ENCODE measurements at regions not wholly inside any gene's neighbourhood (a gene's known extent, or its start where the extent isn't known, plus 50 kb on each side); places are given as distances from the start of the nearest gene placed in this dataset.
"Not testable (repeated sequence)": the region's sequence is repeated elsewhere in the genome, so short reads cannot be mapped to it uniquely, and the experiment has no call there.

DNA sequence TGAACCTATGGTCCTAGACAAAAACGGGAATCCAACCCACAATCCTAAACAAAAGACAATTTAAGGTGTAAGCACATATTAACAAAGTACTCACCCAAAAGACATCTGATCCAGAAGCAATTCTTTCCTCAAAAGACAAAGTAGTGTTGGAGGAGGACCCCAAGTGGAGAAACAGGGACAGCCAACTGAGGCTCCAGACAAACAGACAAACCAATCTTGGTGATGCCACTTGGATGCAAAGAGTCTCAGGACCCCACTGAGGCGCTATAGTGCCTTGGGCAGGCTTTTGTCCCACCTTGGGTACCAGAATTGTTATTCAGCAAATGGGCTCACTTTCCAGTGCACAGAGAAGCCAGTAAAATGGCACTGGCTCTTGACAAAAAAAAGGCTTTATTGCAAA is 613.8 kb downstream of the DIPK2A start:
- H3K4me1 Mint-ChIP-seq = no peaks in the 10 kb centered on the region
- no peaks in the 10 kb centered on the region for H3K27me3 Mint-ChIP-seq
- ATAC-seq (no peak), DNase-seq (no peak)
- H3K9me3 ChIP-seq (ENCODE audit: control insufficient read depth, low read length, poor library complexity, severe bottlenecking) = no peaks in the 10 kb centered on the region
- no peaks in the 10 kb centered on the region for H3K36me3 Mint-ChIP-seq (ENCODE audit: low read depth)
- no peak overlapping the region for H3K4me3 Mint-ChIP-seq
- no peak overlapping the region for H3K27ac Mint-ChIP-seq

DNA sequence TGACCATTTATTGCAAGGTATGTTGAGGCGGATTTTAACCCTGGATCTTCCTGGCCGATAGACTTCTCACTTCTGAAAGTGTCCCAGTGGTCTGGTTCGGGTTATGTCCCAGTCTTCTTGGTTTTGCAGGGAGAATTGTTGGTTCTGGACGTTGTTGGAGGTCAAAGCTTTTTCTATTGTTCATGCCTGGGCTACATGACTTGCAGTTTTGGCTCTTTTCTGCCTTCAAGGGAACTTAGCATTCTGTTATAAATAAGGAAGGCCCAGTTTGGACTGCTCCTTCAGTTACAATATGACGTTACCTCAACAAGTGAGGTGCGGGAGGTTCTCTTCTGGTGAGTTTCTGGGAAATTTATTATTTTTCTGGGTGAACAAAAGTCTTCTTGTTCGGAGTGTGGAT is 614.3 kb downstream of the DIPK2A start:
- Mint-ChIP-seq H3K36me3 (ENCODE audit: low read depth) (no peaks in the 10 kb centered on the region), H3K27me3 (no peaks in the 10 kb centered on the region), H3K4me1 (no peaks in the 10 kb centered on the region), H3K27ac (no peak overlapping the region), H3K4me3 (no peak overlapping the region)
- ATAC-seq = no peak
- no peak for DNase-seq
- H3K9me3 ChIP-seq (ENCODE audit: control insufficient read depth, low read length, poor library complexity, severe bottlenecking) = no peaks in the 10 kb centered on the region

DNA sequence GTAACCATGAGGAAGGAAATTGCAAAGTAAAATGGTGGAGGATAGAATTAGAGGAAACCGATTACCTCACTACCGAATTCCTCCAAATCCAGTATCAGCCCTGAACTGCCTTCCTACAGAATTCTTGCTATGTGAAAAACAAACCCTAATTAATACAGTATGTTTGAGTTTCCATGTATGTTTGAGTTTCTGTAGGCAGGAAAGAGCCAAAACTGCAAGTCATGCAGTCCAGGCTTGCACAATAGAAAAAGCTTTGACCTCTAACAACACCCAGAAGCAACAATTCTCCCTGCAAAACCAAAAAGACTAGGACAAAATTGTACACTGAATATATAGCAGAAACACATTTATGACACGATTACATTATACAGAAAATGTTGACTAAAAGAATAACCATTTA is 614.8 kb downstream of the DIPK2A start:
- Mint-ChIP-seq H3K27me3 (no peaks in the 10 kb centered on the region), H3K36me3 (ENCODE audit: low read depth) (no peaks in the 10 kb centered on the region), H3K4me1 (no peaks in the 10 kb centered on the region), H3K27ac (no peak overlapping the region), H3K4me3 (no peak overlapping the region)
- no peak for DNase-seq
- no peak for ATAC-seq
- no peaks in the 10 kb centered on the region for H3K9me3 ChIP-seq (ENCODE audit: control insufficient read depth, low read length, poor library complexity, severe bottlenecking)

DNA sequence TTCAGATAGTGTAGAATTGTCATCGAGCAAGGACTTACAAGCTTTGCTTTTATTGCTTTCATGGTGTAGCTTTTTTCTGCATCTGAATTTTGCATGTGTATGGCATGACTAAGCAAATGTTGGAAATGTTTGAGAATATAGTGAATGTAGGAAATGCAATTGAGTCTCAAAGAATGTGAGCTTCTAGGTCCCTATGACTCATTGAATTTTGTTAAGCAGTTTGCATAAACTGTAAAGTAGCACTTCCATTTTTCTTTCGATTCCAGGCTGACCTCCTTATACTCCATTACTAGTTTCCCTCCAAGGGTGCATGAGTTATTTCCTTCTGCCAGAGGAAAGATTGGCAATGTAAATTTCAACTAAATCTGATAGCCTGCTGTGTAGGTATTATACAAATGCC is 619.2 kb downstream of the DIPK2A start:
- ATAC-seq = no peak

DNA sequence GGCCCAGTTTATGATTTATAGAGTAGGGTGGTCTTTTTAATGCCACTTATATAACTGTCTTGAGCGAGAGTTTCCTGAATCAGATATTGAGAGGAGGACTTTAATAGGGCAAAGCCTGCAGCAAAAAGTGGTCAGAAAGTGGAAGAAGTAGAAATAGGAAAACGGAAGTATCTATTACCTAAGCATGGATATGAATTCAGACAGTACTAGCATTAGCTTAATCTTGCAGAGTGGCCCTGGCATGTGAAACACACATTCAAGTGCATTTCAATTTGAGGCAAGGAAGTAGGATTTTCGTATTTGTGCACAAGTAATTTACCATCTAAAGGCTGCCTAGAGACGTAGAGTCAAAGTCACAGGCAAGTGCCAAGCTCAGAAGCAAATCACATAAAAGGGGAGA is 622.3 kb downstream of the DIPK2A start:
- ATAC-seq (no peak), DNase-seq (no peak)
- H3K9me3 ChIP-seq (ENCODE audit: control insufficient read depth, low read length, poor library complexity, severe bottlenecking) = no peaks in the 10 kb centered on the region
- Mint-ChIP-seq H3K27me3 (no peaks in the 10 kb centered on the region), H3K27ac (no peak overlapping the region), H3K4me1 (no peaks in the 10 kb centered on the region), H3K4me3 (no peak overlapping the region), H3K36me3 (ENCODE audit: low read depth) (no peaks in the 10 kb centered on the region)

More for the DNA sequence above, 619.2 kb downstream of the DIPK2A start:
- H3K27ac Mint-ChIP-seq = no peak overlapping the region
- no peaks in the 10 kb centered on the region for H3K27me3 Mint-ChIP-seq
- H3K4me3 Mint-ChIP-seq = no peak overlapping the region
- no peak for DNase-seq
- no peaks in the 10 kb centered on the region for H3K9me3 ChIP-seq (ENCODE audit: control insufficient read depth, low read length, poor library complexity, severe bottlenecking)
- H3K36me3 Mint-ChIP-seq (ENCODE audit: low read depth) = no peaks in the 10 kb centered on the region
- no peaks in the 10 kb centered on the region for H3K4me1 Mint-ChIP-seq

DNA sequence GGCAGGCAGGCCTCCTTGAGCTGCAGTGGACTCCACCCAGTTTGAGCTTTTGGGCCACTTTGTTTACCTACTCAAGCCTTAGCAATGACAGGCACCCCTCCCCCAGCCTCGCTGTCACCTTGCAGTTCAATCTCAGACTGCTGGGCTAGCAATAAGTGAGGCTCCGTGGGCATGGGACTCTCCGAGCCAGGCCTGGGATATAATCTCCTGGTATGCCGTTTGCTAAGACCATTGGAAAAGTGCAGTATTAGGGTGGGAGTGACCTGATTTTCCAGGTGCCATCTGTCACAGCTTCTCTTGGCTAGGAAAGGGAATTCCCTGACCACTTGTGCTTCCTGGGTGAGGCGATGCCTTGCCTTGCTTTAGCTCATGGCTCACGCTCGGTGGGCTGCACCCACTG is 648.6 kb downstream of the DIPK2A start:
- not testable (repeated sequence) for H3K4me1 Mint-ChIP-seq; H3K4me3 Mint-ChIP-seq; DNase-seq; ATAC-seq; H3K27me3 Mint-ChIP-seq; H3K27ac Mint-ChIP-seq; H3K36me3 Mint-ChIP-seq (ENCODE audit: low read depth); H3K9me3 ChIP-seq (ENCODE audit: control insufficient read depth, low read length, poor library complexity, severe bottlenecking)

DNA sequence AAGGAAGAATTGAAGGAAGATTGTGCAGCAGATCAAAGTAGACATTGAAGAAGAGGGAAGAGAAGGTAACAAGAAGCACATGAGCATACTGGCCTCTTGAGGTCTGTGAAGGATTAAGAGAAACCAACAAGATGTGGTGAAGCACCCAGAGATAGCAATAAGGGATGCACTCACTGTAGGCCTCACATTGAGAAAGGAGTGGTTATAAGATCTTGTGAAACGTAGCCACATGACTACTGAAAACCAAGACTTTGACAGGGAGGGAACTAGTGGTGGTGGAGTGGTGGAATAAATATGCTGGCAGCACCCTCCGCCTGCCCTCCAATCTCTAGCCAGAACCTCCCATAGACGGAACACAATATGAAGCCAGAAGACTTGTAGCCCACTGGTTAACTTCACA is 651.2 kb downstream of the DIPK2A start:
- H3K27ac Mint-ChIP-seq = no peak overlapping the region
- H3K36me3 Mint-ChIP-seq (ENCODE audit: low read depth) = no peaks in the 10 kb centered on the region
- ATAC-seq (no peak), DNase-seq (no peak)
- no peaks in the 10 kb centered on the region for H3K4me1 Mint-ChIP-seq
- no peak overlapping the region for H3K4me3 Mint-ChIP-seq
- no peaks in the 10 kb centered on the region for H3K27me3 Mint-ChIP-seq
- H3K9me3 ChIP-seq (ENCODE audit: control insufficient read depth, low read length, poor library complexity, severe bottlenecking) = no peaks in the 10 kb centered on the region

DNA sequence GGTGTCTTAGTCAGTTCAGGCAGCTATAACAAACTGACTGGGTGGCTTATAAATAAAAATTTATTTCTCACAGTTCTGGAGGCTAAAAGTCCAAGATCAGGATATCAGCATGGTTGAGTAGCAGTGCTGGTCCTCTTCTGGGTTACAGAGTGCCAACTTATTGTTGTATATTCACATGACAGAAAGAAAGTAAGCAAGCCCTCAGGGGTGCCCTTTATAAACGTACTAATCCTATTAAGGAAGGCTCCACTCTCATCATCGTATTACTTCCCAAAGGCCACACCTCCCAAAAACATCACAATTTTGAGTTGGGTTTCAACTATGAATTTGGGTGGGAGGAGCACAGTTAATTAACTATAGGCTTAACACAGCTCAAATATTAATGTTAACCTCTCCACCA is 653.0 kb downstream of the DIPK2A start:
- H3K27me3 Mint-ChIP-seq = no peaks in the 10 kb centered on the region
- DNase-seq (no peak), ATAC-seq (no peak)
- no peak overlapping the region for H3K4me3 Mint-ChIP-seq
- H3K4me1 Mint-ChIP-seq = no peaks in the 10 kb centered on the region
- no peaks in the 10 kb centered on the region for H3K9me3 ChIP-seq (ENCODE audit: control insufficient read depth, low read length, poor library complexity, severe bottlenecking)
- no peak overlapping the region for H3K27ac Mint-ChIP-seq
- H3K36me3 Mint-ChIP-seq (ENCODE audit: low read depth) = no peaks in the 10 kb centered on the region

DNA sequence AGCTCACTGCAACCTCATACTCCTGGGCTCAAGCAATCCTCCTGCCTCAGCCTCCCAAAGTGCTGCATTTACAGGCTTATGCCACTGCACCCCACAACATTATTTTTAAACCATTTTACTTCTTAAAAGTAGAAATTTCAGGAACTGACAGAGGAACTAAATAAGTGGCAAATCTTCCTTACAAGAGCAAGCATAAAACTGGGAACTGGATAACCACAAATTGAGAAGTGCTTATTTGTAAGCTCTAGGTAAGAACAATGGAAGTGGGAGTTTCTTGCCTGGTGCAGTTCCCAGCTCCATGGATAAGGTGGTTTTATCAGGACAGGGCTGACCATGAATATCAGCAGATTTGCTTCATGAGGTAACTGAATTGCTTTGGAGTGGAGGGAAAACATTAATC is 655.2 kb downstream of the DIPK2A start:
- Mint-ChIP-seq H3K27me3 (no peaks in the 10 kb centered on the region), H3K36me3 (ENCODE audit: low read depth) (no peaks in the 10 kb centered on the region), H3K4me1 (no peaks in the 10 kb centered on the region), H3K4me3 (no peak overlapping the region), H3K27ac (no peak overlapping the region)
- DNase-seq (no peak), ATAC-seq (no peak)
- H3K9me3 ChIP-seq (ENCODE audit: control insufficient read depth, low read length, poor library complexity, severe bottlenecking) = no peaks in the 10 kb centered on the region

DNA sequence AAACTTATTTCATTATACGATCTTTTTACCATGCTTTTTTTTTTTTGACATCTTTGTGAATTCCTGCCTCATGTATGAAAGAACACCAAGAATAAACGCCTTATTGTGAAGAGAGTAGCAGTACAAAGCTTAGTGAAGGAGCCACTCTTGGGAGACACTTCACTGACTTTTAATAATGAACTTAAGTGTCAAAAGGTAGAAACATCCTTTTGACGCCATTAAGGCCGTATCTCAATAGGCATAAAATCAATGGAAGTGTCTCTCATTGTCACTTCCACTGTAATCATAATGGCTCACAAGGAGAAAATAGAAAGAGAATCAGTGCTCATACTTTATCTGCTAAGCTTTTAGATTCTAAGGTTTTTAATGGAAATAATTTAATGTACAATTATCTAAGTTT is 657.8 kb downstream of the DIPK2A start:
- no peaks in the 10 kb centered on the region for H3K27me3 Mint-ChIP-seq
- no peaks in the 10 kb centered on the region for H3K9me3 ChIP-seq (ENCODE audit: control insufficient read depth, low read length, poor library complexity, severe bottlenecking)
- no peaks in the 10 kb centered on the region for H3K4me1 Mint-ChIP-seq
- no peak overlapping the region for H3K4me3 Mint-ChIP-seq
- H3K36me3 Mint-ChIP-seq (ENCODE audit: low read depth) = no peaks in the 10 kb centered on the region
- H3K27ac Mint-ChIP-seq = no peak overlapping the region
- no peak for ATAC-seq
- DNase-seq = no peak

DNA sequence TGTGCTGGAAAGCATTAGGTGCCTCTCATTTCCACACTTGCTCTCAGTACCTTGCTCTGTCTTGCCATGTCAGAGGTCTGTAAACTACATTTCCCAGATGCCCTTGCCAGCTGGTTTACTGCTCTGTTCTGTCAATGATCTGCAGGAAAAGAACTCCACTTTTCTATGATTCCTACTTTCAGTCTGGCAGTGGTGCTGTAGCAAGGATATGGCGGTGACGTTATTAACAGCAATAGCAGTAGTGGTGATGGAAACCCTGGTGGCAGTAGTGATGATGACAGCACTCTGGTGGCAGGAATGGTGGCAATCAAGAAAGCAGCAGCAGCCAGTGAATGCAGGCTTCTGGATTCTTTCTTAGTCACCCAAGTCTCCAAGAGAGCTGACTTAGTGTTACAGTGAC is 665.2 kb downstream of the DIPK2A start:
- H3K9me3 ChIP-seq (ENCODE audit: control insufficient read depth, low read length, poor library complexity, severe bottlenecking) = peaks cover 3% of the 10 kb centered on the region
- DNase-seq = no peak
- no peak overlapping the region for H3K4me3 Mint-ChIP-seq
- no peak overlapping the region for H3K27ac Mint-ChIP-seq
- H3K4me1 Mint-ChIP-seq = no peaks in the 10 kb centered on the region
- no peak for ATAC-seq
- no peaks in the 10 kb centered on the region for H3K27me3 Mint-ChIP-seq
- H3K36me3 Mint-ChIP-seq (ENCODE audit: low read depth) = no peaks in the 10 kb centered on the region

DNA sequence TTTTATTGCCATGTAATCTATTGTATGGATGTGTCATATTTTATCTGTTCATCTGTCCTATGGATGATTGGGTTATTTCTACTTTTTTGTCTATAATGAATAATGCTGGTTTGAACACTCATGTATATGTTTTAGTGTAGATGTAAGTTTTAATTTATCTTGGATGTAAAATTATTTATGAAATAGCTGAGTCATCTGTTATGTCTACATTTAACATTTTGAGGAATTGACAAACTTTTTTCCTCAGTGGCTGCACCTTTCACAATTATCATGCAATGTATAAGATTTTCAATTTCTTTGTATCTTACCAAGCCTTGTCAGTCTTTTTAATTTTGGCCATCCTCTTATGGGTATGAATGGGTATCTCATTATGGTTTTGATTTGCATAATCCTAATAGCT is 666.4 kb downstream of the DIPK2A start:
- Mint-ChIP-seq H3K4me1 (no peaks in the 10 kb centered on the region), H3K27me3 (no peaks in the 10 kb centered on the region), H3K4me3 (no peak overlapping the region), H3K36me3 (ENCODE audit: low read depth) (no peaks in the 10 kb centered on the region), H3K27ac (no peak overlapping the region)
- ATAC-seq (no peak), DNase-seq (no peak)
- H3K9me3 ChIP-seq (ENCODE audit: control insufficient read depth, low read length, poor library complexity, severe bottlenecking) = peaks cover 3% of the 10 kb centered on the region

DNA sequence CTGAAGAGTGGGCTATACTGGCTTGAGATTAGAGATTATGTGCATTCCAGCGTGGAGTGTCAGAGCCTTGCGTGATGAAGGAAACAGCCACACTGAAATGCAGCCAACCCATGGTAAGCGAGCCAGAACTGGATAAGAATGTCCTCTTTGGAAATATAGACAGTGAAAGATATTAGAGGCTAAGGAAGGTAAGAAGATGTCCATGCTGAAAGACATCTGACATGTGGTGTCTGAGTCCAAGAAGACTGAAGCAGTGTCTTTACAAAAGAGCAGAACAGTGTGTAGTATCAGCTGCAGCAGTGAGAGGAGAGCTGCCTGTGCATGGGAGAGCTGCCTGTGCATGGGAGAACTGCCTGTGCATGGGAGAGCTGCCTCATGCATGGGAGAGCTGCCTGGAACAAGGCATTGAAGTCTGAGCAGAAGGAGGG is 672.2 kb downstream of the DIPK2A start:
- DNase-seq (no peak), ATAC-seq (no peak)
- Mint-ChIP-seq H3K27ac (no peak overlapping the region), H3K36me3 (ENCODE audit: low read depth) (no peaks in the 10 kb centered on the region), H3K27me3 (no peaks in the 10 kb centered on the region), H3K4me3 (no peak overlapping the region), H3K4me1 (no peaks in the 10 kb centered on the region)
- peaks cover 3% of the 10 kb centered on the region for H3K9me3 ChIP-seq (ENCODE audit: control insufficient read depth, low read length, poor library complexity, severe bottlenecking)

DNA sequence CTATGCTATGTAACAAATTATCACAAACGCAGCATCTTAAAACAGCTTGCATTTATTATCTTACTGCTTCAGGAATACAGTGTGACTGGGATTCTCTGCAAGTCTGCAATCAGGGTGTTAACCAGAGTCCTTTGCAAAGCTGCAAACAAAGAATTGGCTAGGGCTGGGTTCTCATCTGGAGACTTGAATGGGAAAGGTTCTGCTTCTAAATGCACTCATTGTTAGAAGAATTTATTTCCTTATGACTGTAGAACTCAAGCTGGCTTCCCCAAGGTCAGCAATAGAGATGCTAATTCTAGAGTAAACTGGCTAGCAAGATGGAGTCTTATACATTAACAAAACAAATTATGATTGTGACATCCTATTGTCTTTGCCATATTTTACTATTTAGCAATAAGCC is 673.7 kb downstream of the DIPK2A start:
- no peaks in the 10 kb centered on the region for H3K4me1 Mint-ChIP-seq
- H3K9me3 ChIP-seq (ENCODE audit: control insufficient read depth, low read length, poor library complexity, severe bottlenecking) = no peaks in the 10 kb centered on the region
- no peaks in the 10 kb centered on the region for H3K27me3 Mint-ChIP-seq
- no peaks in the 10 kb centered on the region for H3K36me3 Mint-ChIP-seq (ENCODE audit: low read depth)
- no peak for DNase-seq
- no peak overlapping the region for H3K4me3 Mint-ChIP-seq
- H3K27ac Mint-ChIP-seq = no peak overlapping the region
- ATAC-seq = no peak

DNA sequence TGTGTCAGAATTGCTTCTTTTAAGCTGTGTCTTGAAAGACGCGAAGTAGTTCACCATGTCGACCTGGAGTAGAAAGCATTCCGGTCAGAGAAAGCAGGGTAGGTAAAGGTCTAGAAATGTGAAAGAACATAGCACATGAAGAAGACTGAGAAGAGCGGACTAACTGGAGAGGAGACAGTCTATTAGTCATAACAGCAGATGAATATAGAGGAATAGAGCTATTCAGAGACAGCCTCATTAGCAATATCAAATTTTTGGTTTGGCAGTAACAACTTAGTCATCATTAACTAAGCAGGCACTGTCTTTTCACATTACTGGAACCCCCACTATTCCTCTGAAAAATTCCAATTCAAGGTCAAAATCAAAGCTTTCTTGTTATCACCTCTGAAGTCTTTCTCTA is 678.8 kb downstream of the DIPK2A start:
- no peak overlapping the region for H3K4me3 Mint-ChIP-seq
- DNase-seq (no peak), ATAC-seq (no peak)
- no peaks in the 10 kb centered on the region for H3K36me3 Mint-ChIP-seq (ENCODE audit: low read depth)
- no peaks in the 10 kb centered on the region for H3K9me3 ChIP-seq (ENCODE audit: control insufficient read depth, low read length, poor library complexity, severe bottlenecking)
- no peaks in the 10 kb centered on the region for H3K27me3 Mint-ChIP-seq
- H3K4me1 Mint-ChIP-seq = no peaks in the 10 kb centered on the region
- H3K27ac Mint-ChIP-seq = no peak overlapping the region

Data from T-helper 17 cell (primary cell).